Activated CD4-positive, alpha-beta T cell treated with anti-CD3 and anti-CD28 coated beads for 36 hours (primary cell): ENCODE measurements at regions not wholly inside any gene's neighbourhood (a gene's known extent, or its start where the extent isn't known, plus 50 kb on each side); places are given as distances from the start of the nearest gene placed in this dataset.

Source experiments
- ATAC-seq: fragments of 200-7000 bp; cut with Tn5 transposase; one replicate; pipeline ENCODE4 v1.10.0; 2021; ENCODE audit warnings: mild to moderate bottlenecking, moderate library complexity
- CTCF ChIA-PET: fragments of 350-600 bp; sonication (Branson Sonifier 250); formaldehyde crosslinking; loops from one replicate; lab custom pipeline; 2021; ENCODE audit warnings: antibody characterized with exemption; lab: Charles Lee
- POLR2A ChIA-PET: fragments of 350-600 bp; sonication (Branson Sonifier 250); formaldehyde crosslinking; loops from one replicate; lab custom pipeline; 2021; ENCODE audit warnings: antibody characterized with exemption, inconsistent platforms; lab: Charles Lee
- DNase-seq: peaks from one replicate; pipeline ENCODE4 v3.0.0-alpha.2; 2020
- H3K27ac Mint-ChIP-seq: one replicate; pipeline ENCODE4 v1.8.0; 2021; ENCODE audit warnings: mixed read lengths
- H3K27me3 Mint-ChIP-seq: one replicate; pipeline ENCODE4 v1.8.0; 2021; ENCODE audit warnings: mixed read lengths
- H3K36me3 Mint-ChIP-seq: one replicate; pipeline ENCODE4 v1.8.0; 2021; ENCODE audit warnings: low read depth, mixed read lengths
- H3K4me1 Mint-ChIP-seq: one replicate; pipeline ENCODE4 v1.8.0; 2021; ENCODE audit warnings: mixed read lengths
- H3K4me3 Mint-ChIP-seq: one replicate; pipeline ENCODE4 v1.8.0; 2021; ENCODE audit warnings: mild to moderate bottlenecking, moderate library complexity, mixed read lengths
- H3K9me3 Mint-ChIP-seq: one replicate; pipeline ENCODE4 v1.8.0; 2021; ENCODE audit warnings: low read depth, mixed read lengths
- intact Hi-C, 2 experiments: fragments of 100-400 bp; cut with DNase I in 1 of 2; cut with micrococcal nuclease in 1 of 2; formaldehyde crosslinking; loops; one replicate each; pipeline versions ENCODE4 v1.14.2 to v1.15.1; 2022 to 2024; cut with DNase I, micrococcal nuclease

GRCh38 chr2:144835634-144836350, 315.9 kb upstream of the ZEB2 start:
- ChIA-PET POLR2A (no interaction called here), CTCF (no interaction called here)
- intact Hi-C loops, result no loop called here
- Mint-ChIP-seq H3K9me3 (no peaks in the 10 kb centered on the region), H3K36me3 (no peaks in the 10 kb centered on the region), H3K4me3 (no peak overlapping the region), H3K27ac (no peak overlapping the region), H3K27me3 (peaks cover 1% of the 10 kb centered on the region), H3K4me1 (no peaks in the 10 kb centered on the region)
- no peak for ATAC-seq
- no peak for DNase-seq

GRCh38 chr2:144834998-144835633, 315.2 kb upstream of the ZEB2 start:
- no peak overlapping the region for H3K27ac Mint-ChIP-seq
- H3K4me1 Mint-ChIP-seq, result no peaks in the 10 kb centered on the region
- no peaks in the 10 kb centered on the region for H3K9me3 Mint-ChIP-seq
- no peak for ATAC-seq
- ChIA-PET CTCF (no interaction called here), POLR2A (no interaction called here)
- intact Hi-C loops, result no loop called here
- no peak overlapping the region for H3K4me3 Mint-ChIP-seq
- no peaks in the 10 kb centered on the region for H3K36me3 Mint-ChIP-seq
- no peak for DNase-seq
- peaks cover 1% of the 10 kb centered on the region for H3K27me3 Mint-ChIP-seq

GRCh38 chr2:144834363-144834762, 314.4 kb upstream of the ZEB2 start:
- DNase-seq, result no peak
- intact Hi-C loops, result no loop called here
- peaks cover 1% of the 10 kb centered on the region for H3K27me3 Mint-ChIP-seq
- H3K4me3 Mint-ChIP-seq, result no peak overlapping the region
- no peaks in the 10 kb centered on the region for H3K4me1 Mint-ChIP-seq
- H3K27ac Mint-ChIP-seq, result no peak overlapping the region
- ChIA-PET CTCF (no interaction called here), POLR2A (no interaction called here)
- no peaks in the 10 kb centered on the region for H3K9me3 Mint-ChIP-seq
- no peak for ATAC-seq
- H3K36me3 Mint-ChIP-seq, result no peaks in the 10 kb centered on the region

GRCh38 chr2:144833075-144833637, 313.2 kb upstream of the ZEB2 start:
- POLR2A ChIA-PET, result no interaction called here
- H3K27me3 Mint-ChIP-seq, result peaks cover 1% of the 10 kb centered on the region
- H3K36me3 Mint-ChIP-seq, result no peaks in the 10 kb centered on the region
- no peak for ATAC-seq
- CTCF ChIA-PET, result no interaction called here
- DNase-seq, result no peak
- H3K27ac Mint-ChIP-seq, result no peak overlapping the region
- H3K4me1 Mint-ChIP-seq, result no peaks in the 10 kb centered on the region
- H3K4me3 Mint-ChIP-seq, result no peak overlapping the region
- intact Hi-C loops, result no loop called here
- H3K9me3 Mint-ChIP-seq, result no peaks in the 10 kb centered on the region

GRCh38 chr2:144832048-144832447, 312.1 kb upstream of the ZEB2 start:
- intact Hi-C loops, result no loop called here
- no peak overlapping the region for H3K27ac Mint-ChIP-seq
- no peak for DNase-seq
- peaks cover 1% of the 10 kb centered on the region for H3K27me3 Mint-ChIP-seq
- H3K36me3 Mint-ChIP-seq, result no peaks in the 10 kb centered on the region
- no peak overlapping the region for H3K4me3 Mint-ChIP-seq
- H3K9me3 Mint-ChIP-seq, result no peaks in the 10 kb centered on the region
- POLR2A ChIA-PET, result no interaction called here
- no peaks in the 10 kb centered on the region for H3K4me1 Mint-ChIP-seq
- no peak for ATAC-seq
- CTCF ChIA-PET, result no interaction called here

GRCh38 chr2:144830543-144830942, 310.6 kb upstream of the ZEB2 start:
- no peak overlapping the region for H3K27ac Mint-ChIP-seq
- H3K36me3 Mint-ChIP-seq, result no peaks in the 10 kb centered on the region
- POLR2A ChIA-PET, result no interaction called here
- no peaks in the 10 kb centered on the region for H3K27me3 Mint-ChIP-seq
- intact Hi-C loops, result no loop called here
- H3K4me1 Mint-ChIP-seq, result no peaks in the 10 kb centered on the region
- no peak for ATAC-seq
- DNase-seq, result no peak
- CTCF ChIA-PET, result interaction anchor here (0.9 to 1.0 kb wide), 2 partner anchors 8 to 55 kb away, joined by 3 read pairs; no protein-coding TSS in a partner anchor
- H3K9me3 Mint-ChIP-seq, result no peaks in the 10 kb centered on the region
- H3K4me3 Mint-ChIP-seq, result no peak overlapping the region

- H3K4me3 Mint-ChIP-seq, result no peak overlapping the region
- H3K27ac Mint-ChIP-seq, result no peak overlapping the region
- intact Hi-C loops, result no loop called here
- peaks cover under 1% of the 10 kb centered on the region for H3K9me3 Mint-ChIP-seq
- ATAC-seq (no peak), DNase-seq (no peak)
- no peaks in the 10 kb centered on the region for H3K4me1 Mint-ChIP-seq
- POLR2A ChIA-PET, result no interaction called here
- CTCF ChIA-PET, result no interaction called here
- no peaks in the 10 kb centered on the region for H3K36me3 Mint-ChIP-seq
- no peaks in the 10 kb centered on the region for H3K27me3 Mint-ChIP-seq
Observed at GRCh38 chr2:144827404-144827803, 307.5 kb upstream of the ZEB2 start.

GRCh38 chr2:144826105-144826504, 306.2 kb upstream of the ZEB2 start:
- ChIA-PET POLR2A (no interaction called here), CTCF (no interaction called here)
- H3K27me3 Mint-ChIP-seq, result peaks cover 3% of the 10 kb centered on the region
- H3K27ac Mint-ChIP-seq, result no peak overlapping the region
- H3K4me3 Mint-ChIP-seq, result no peak overlapping the region
- H3K36me3 Mint-ChIP-seq, result no peaks in the 10 kb centered on the region
- no peak for DNase-seq
- no peaks in the 10 kb centered on the region for H3K4me1 Mint-ChIP-seq
- peaks cover 4% of the 10 kb centered on the region for H3K9me3 Mint-ChIP-seq
- intact Hi-C loops, result no loop called here
- ATAC-seq, result no peak

GRCh38 chr2:144825331-144826020, 305.6 kb upstream of the ZEB2 start:
- POLR2A ChIA-PET, result no interaction called here
- peaks cover 3% of the 10 kb centered on the region for H3K27me3 Mint-ChIP-seq
- H3K4me3 Mint-ChIP-seq, result no peak overlapping the region
- H3K4me1 Mint-ChIP-seq, result no peaks in the 10 kb centered on the region
- DNase-seq, result no peak
- intact Hi-C loops, result no loop called here
- no peaks in the 10 kb centered on the region for H3K36me3 Mint-ChIP-seq
- H3K27ac Mint-ChIP-seq, result no peak overlapping the region
- H3K9me3 Mint-ChIP-seq, result peaks cover 4% of the 10 kb centered on the region
- CTCF ChIA-PET, result no interaction called here
- ATAC-seq, result no peak

GRCh38 chr2:144824306-144825080, 304.6 kb upstream of the ZEB2 start:
- Mint-ChIP-seq H3K27ac (no peak overlapping the region), H3K36me3 (no peaks in the 10 kb centered on the region), H3K27me3 (peaks cover 3% of the 10 kb centered on the region), H3K9me3 (peaks cover 4% of the 10 kb centered on the region), H3K4me1 (no peaks in the 10 kb centered on the region), H3K4me3 (no peak overlapping the region)
- intact Hi-C loops, result no loop called here
- no peak for ATAC-seq
- POLR2A ChIA-PET, result no interaction called here
- CTCF ChIA-PET, result no interaction called here
- DNase-seq, result no peak

GRCh38 chr2:144822966-144823365, 303.0 kb upstream of the ZEB2 start:
- H3K36me3 Mint-ChIP-seq, result no peaks in the 10 kb centered on the region

More at GRCh38 chr2:144822966-144823365, 303.0 kb upstream of the ZEB2 start:
- peaks cover 4% of the 10 kb centered on the region for H3K9me3 Mint-ChIP-seq
- no peak overlapping the region for H3K4me3 Mint-ChIP-seq
- no peaks in the 10 kb centered on the region for H3K4me1 Mint-ChIP-seq
- DNase-seq (no peak), ATAC-seq (no peak)
- H3K27ac Mint-ChIP-seq, result no peak overlapping the region
- peaks cover 4% of the 10 kb centered on the region for H3K27me3 Mint-ChIP-seq
- ChIA-PET CTCF (no interaction called here), POLR2A (no interaction called here)
- intact Hi-C loops, result no loop called here
